Sigmoid colon (tissue), 6 donors: ENCODE measurements at regions not wholly inside any gene's neighbourhood (a gene's known extent, or its start where the extent isn't known, plus 50 kb on each side); places are given as distances from the start of the nearest gene placed in this dataset.

Experiments
- DNase-seq: peaks from one replicate; pipeline ENCODE4 v3.0.0-alpha.2; 2019
- H3K27ac ChIP-seq, 4 donors: fragments of 200-600 bp; sonication (generic); one replicate each; pipeline ENCODE4 v1.5.1; 2016 to 2019; ENCODE audit warnings: mild to moderate bottlenecking in 1 of 4
- H3K27me3 ChIP-seq, 3 donors: fragments of 200-600 bp; sonication (generic); one replicate each; pipeline ENCODE4 v1.5.1; 2019; ENCODE audit warnings: mild to moderate bottlenecking in 1 of 3
- H3K36me3 ChIP-seq, 4 donors: fragments of 200-600 bp; sonication (generic); one replicate each; pipeline ENCODE4 v1.5.1; 2016 to 2019
- H3K4me1 ChIP-seq, 4 donors: fragments of 200-600 bp; sonication (generic); one replicate each; pipeline ENCODE4 v1.5.1; 2017 to 2019
- H3K4me3 ChIP-seq, 4 donors: fragments of 200-600 bp; sonication (generic); one replicate each; pipeline ENCODE4 v1.5.1; 2017 to 2019; ENCODE audit warnings: mild to moderate bottlenecking in 2 of 4, moderate library complexity in 1 of 4
- H3K9me3 ChIP-seq, 4 donors: fragments of 200-600 bp in 3 of 4; sonication (generic) in 3 of 4; one replicate each; pipeline versions ENCODE4 v1.5.1 to v1.6.1; 2013 to 2019
- EP300 ChIP-seq, 4 donors: sonication (generic); formaldehyde crosslinking; IDR thresholded peaks; one replicate each; pipeline ENCODE4 v1.6.1; 2017; ENCODE audit warnings: antibody characterized with exemption in 4 of 4
- POLR2A ChIP-seq, 2 donors: fragments of 450-650 bp; IDR thresholded peaks; one replicate each; pipeline ENCODE4 v1.6.1; 2016; ENCODE audit warnings: antibody characterized with exemption in 2 of 2, mild to moderate bottlenecking in 2 of 2, moderate library complexity in 2 of 2
- POLR2AphosphoS5 ChIP-seq, 4 donors: sonication (generic); formaldehyde crosslinking; IDR thresholded peaks; one replicate each; pipeline ENCODE4 v1.6.1; 2017; ENCODE audit warnings: antibody characterized with exemption in 4 of 4
- WGBS, 2 donors: extraction: QIAGEN DNeasy Blood & Tissue Kit; methylation state at CpG; one replicate each; pipeline ENCODE4 v1.1.7; 2013; 5-methylcytosine and 5-hydroxymethylcytosine counted together
- intact Hi-C: fragments of 100-400 bp; cut with DNase I; formaldehyde crosslinking; loops from one replicate; pipeline ENCODE4 v1.15.1; 2023
- TF ChIP-seq, protein P1 (sequence below), 4 experiments: fragments of 450-650 bp in 3 of 4; fragments of 200-600 bp in 1 of 4; IDR thresholded peaks; one replicate each; pipeline ENCODE4 v1.5.1; 2016 to 2019; ENCODE audit warnings: antibody characterized with exemption in 4 of 4, mild to moderate bottlenecking in 3 of 4, moderate library complexity in 2 of 4
- donor health status: healthy with polysubstance abuse.
- donor health status: healthy.

- intact Hi-C loops: no loop called here
- Histone ChIP-seq H3K9me3 (no peaks in the 10 kb centered on the region), H3K27ac (no peak overlapping the region), H3K36me3 (no peaks in the 10 kb centered on the region), H3K27me3 (no peaks in the 10 kb centered on the region), H3K4me3 (no peak overlapping the region), H3K4me1 (peaks cover 0 to 17% (median 15%) of the 10 kb centered on the region in 4 donors)
- TF ChIP-seq, protein P1, sequence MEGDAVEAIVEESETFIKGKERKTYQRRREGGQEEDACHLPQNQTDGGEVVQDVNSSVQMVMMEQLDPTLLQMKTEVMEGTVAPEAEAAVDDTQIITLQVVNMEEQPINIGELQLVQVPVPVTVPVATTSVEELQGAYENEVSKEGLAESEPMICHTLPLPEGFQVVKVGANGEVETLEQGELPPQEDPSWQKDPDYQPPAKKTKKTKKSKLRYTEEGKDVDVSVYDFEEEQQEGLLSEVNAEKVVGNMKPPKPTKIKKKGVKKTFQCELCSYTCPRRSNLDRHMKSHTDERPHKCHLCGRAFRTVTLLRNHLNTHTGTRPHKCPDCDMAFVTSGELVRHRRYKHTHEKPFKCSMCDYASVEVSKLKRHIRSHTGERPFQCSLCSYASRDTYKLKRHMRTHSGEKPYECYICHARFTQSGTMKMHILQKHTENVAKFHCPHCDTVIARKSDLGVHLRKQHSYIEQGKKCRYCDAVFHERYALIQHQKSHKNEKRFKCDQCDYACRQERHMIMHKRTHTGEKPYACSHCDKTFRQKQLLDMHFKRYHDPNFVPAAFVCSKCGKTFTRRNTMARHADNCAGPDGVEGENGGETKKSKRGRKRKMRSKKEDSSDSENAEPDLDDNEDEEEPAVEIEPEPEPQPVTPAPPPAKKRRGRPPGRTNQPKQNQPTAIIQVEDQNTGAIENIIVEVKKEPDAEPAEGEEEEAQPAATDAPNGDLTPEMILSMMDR (IDR thresholded peaks at IDR 0.05): no peak
- TF ChIP-seq EP300 (IDR thresholded peaks at IDR 0.05): no peak
- TF ChIP-seq POLR2A (IDR thresholded peaks at IDR 0.05): no peak
- TF ChIP-seq POLR2AphosphoS5 (IDR thresholded peaks at IDR 0.05): no peak
- no peak for DNase-seq
- 95 to 99% methylated on average over 4 of the region's 4 CpGs for WGBS, 2 donors
Measured at GRCh38 chr10:88092265-88092664, 228.8 kb downstream of the PTEN start.

- no peak for DNase-seq
- TF ChIP-seq EP300 (IDR thresholded peaks at IDR 0.05) (no peak), POLR2A (IDR thresholded peaks at IDR 0.05) (no peak), POLR2AphosphoS5 (IDR thresholded peaks at IDR 0.05) (no peak)
- TF ChIP-seq, protein P1 (IDR thresholded peaks at IDR 0.05): no peak
- H3K9me3 ChIP-seq: no peaks in the 10 kb centered on the region
- H3K4me3 ChIP-seq: no peak overlapping the region
- no peaks in the 10 kb centered on the region for H3K36me3 ChIP-seq
- peaks cover 0 to 17% (median 15%) of the 10 kb centered on the region in 4 donors for H3K4me1 ChIP-seq
- WGBS, 2 donors: 72 to 88% methylated on average over 5 of the region's 5 CpGs
- intact Hi-C loops: no loop called here
- no peaks in the 10 kb centered on the region for H3K27me3 ChIP-seq
- H3K27ac ChIP-seq: no peak overlapping the region
Measured at GRCh38 chr10:88092973-88093372, 229.5 kb downstream of the PTEN start.

DNA sequence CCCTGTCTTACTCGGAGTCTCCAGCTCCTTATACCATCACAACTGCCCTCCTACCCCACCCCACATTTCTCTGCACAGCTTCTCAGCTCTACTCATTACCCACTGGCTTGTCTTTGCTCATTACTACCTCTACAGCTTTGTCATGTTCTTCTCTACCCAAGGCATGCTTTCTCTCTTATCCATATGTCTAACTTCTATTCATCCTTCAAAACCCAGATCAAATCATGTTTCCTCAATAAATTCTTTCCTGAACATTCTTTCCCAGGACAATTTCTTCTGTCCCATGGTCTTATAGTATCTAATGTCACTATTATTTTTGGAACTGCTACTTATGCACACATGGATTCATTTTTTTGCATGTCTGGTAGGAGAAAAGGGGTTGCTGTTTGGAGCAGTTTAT is 231.4 kb downstream of the PTEN start:
- no peak for TF ChIP-seq EP300 (IDR thresholded peaks at IDR 0.05)
- TF ChIP-seq, protein P1 (IDR thresholded peaks at IDR 0.05): no peak
- TF ChIP-seq POLR2AphosphoS5 (IDR thresholded peaks at IDR 0.05): no peak
- no peak for TF ChIP-seq POLR2A (IDR thresholded peaks at IDR 0.05)
- WGBS, 2 donors: 92 to 95% methylated on average over 1 of the region's 1 CpG
- no peak for DNase-seq
- H3K4me3 ChIP-seq: no peak overlapping the region
- H3K9me3 ChIP-seq: no peaks in the 10 kb centered on the region
- no peaks in the 10 kb centered on the region for H3K27me3 ChIP-seq
- peaks cover 0 to 17% (median 15%) of the 10 kb centered on the region in 4 donors for H3K4me1 ChIP-seq
- no peaks in the 10 kb centered on the region for H3K36me3 ChIP-seq
- intact Hi-C loops: no loop called here
- peak overlapping the region in 1 of 4 donors; percentile 61 for H3K27ac ChIP-seq

DNA sequence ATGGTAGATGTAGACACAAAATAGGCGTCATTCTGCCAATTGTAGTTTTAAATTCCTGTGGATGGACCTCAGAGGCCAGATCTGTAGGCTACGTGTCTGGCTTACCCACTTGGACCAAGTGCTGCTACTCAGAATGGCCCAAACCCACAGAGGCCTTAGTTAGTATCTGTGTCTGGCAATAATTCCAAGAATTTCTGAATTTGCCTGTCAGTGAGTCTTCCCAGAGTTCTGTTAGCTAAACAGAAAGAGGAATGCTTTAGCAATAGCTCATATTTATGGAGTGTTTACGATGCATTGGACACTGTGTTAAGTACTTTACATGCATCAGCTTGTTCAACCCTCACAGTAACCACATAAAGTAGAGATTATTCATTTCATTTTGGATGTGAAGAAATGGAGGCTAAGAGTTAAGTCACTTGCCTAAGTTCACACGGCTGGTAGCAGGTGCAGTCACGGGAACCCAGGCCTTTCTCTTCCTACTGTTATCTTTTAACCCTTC is 231.8 kb downstream of the PTEN start:
- no peak overlapping the region for H3K4me3 ChIP-seq
- H3K27ac ChIP-seq: peak overlapping the region in 2 of 4 donors; percentile 1 to 61
- no peaks in the 10 kb centered on the region for H3K36me3 ChIP-seq
- WGBS, 2 donors: 57 to 66% methylated on average over 5 of the region's 5 CpGs
- intact Hi-C loops: no loop called here
- H3K9me3 ChIP-seq: no peaks in the 10 kb centered on the region
- peaks cover 0 to 17% (median 15%) of the 10 kb centered on the region in 4 donors for H3K4me1 ChIP-seq
- TF ChIP-seq, protein P1 (IDR thresholded peaks at IDR 0.05): no peak
- peak in 3 of 4 donors; percentile 77 to 86 (median 85) for TF ChIP-seq POLR2AphosphoS5 (IDR thresholded peaks at IDR 0.05)
- peak in 2 of 4 donors; percentile 13 to 54 for TF ChIP-seq EP300 (IDR thresholded peaks at IDR 0.05)
- TF ChIP-seq POLR2A (IDR thresholded peaks at IDR 0.05): no peak
- no peaks in the 10 kb centered on the region for H3K27me3 ChIP-seq
- DNase-seq: no peak
